ENCODE measurements at regions not wholly inside any gene's neighbourhood (a gene's known extent, or its start where the extent isn't known, plus 50 kb on each side); places are given as distances from the start of the nearest gene placed in this dataset.
A peak's percentile ranks its signal among the peaks of the same experiment; 100 is the strongest.

DNA sequence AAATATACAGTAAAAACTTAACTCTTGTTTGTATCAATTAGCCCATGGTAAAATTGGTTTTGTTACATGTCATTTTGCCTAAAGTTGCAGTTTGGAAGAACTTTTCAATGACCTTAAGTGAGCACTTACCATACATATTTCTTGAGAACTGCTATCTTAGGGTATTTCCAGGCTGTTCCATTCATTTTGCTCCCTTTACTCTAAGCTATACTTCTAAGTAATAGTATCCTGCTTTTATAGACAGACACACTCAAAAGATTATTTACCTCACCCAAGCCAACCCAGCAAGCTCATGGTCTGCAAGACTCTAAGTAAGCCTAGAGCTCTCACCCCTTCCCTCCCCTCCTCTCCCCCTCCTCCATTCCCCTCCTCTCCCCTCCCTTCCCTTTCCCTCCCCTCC lies 294.0 kb downstream of the HS3ST1 start:
- Mint-ChIP-seq H3K27ac (peak overlapping the region; percentile 26), H3K4me1 (peaks cover 37% of the 10 kb centered on the region), H3K36me3 (no peaks in the 10 kb centered on the region), H3K9me3 (peaks cover 11% of the 10 kb centered on the region), H3K27me3 (no peaks in the 10 kb centered on the region), H3K4me3 (no peak overlapping the region)
- peak; percentile 49 for ATAC-seq

DNA sequence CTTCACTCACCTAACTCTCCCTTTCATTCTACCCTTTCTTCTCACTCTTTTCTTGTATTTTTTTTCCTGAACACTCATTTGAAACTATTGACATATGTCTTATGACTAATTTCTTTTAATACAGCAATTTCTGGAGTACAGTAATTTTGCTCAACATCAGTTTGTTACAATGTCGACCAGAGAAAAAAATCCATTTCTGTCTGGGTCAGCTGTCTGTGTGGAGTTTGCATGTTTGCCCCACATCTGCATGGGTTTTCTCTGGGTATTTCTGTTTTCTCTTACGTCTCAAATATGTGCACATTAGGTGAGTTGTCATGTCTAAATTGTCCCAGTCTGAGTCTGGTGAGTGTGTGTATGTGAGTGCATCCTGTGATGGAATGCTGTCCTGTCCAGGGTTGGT lies 294.8 kb downstream of the HS3ST1 start:
- no peak overlapping the region for H3K4me3 Mint-ChIP-seq
- no peaks in the 10 kb centered on the region for H3K36me3 Mint-ChIP-seq
- H3K9me3 Mint-ChIP-seq = peaks cover 7% of the 10 kb centered on the region
- no peak for ATAC-seq
- H3K27me3 Mint-ChIP-seq = no peaks in the 10 kb centered on the region
- peak overlapping the region; percentile 26 for H3K27ac Mint-ChIP-seq
- peaks cover 28% of the 10 kb centered on the region for H3K4me1 Mint-ChIP-seq

DNA sequence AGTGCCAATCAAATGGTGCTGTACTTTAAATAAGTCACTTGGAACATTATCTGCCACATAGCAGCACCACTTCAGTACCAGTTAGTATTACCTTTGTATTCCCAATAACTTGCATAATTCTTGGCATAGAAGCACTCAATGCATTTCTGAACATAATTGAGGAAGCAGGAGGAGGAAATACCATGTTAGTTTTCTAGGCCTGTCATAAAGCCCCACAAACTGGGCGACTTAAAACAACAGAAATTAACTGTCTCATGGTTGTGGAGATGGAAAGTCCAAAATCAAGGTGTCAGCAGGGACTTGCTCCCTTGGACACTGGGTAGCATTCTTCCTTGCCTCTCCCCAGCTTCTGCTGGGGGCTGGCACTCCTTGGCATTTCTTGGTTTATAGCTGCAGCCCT lies 296.2 kb downstream of the HS3ST1 start:
- no peak overlapping the region for H3K4me3 Mint-ChIP-seq
- no peak overlapping the region for H3K27ac Mint-ChIP-seq
- no peaks in the 10 kb centered on the region for H3K36me3 Mint-ChIP-seq

GRCh38 chr4:11131491-11131890 lies 297.2 kb downstream of the HS3ST1 start:
- no peak for ATAC-seq
- H3K36me3 Mint-ChIP-seq = no peaks in the 10 kb centered on the region
- no peak overlapping the region for H3K4me3 Mint-ChIP-seq
- no peaks in the 10 kb centered on the region for H3K27me3 Mint-ChIP-seq
- H3K4me1 Mint-ChIP-seq = peaks cover 20% of the 10 kb centered on the region
- peaks cover 4% of the 10 kb centered on the region for H3K9me3 Mint-ChIP-seq
- H3K27ac Mint-ChIP-seq = no peak overlapping the region

More for the DNA sequence above, 296.2 kb downstream of the HS3ST1 start:
- H3K4me1 Mint-ChIP-seq = peaks cover 16% of the 10 kb centered on the region
- no peak for ATAC-seq
- no peaks in the 10 kb centered on the region for H3K27me3 Mint-ChIP-seq
- H3K9me3 Mint-ChIP-seq = peaks cover 4% of the 10 kb centered on the region

- H3K36me3 Mint-ChIP-seq = no peaks in the 10 kb centered on the region
- no peak overlapping the region for H3K4me3 Mint-ChIP-seq
- no peak for ATAC-seq
- peaks cover 4% of the 10 kb centered on the region for H3K9me3 Mint-ChIP-seq
- peaks cover 24% of the 10 kb centered on the region for H3K4me1 Mint-ChIP-seq
- no peaks in the 10 kb centered on the region for H3K27me3 Mint-ChIP-seq
- H3K27ac Mint-ChIP-seq = no peak overlapping the region
Measured at GRCh38 chr4:11130195-11130970, 298.3 kb downstream of the HS3ST1 start.

GRCh38 chr4:11120435-11120834 lies 308.3 kb downstream of the HS3ST1 start:
- Mint-ChIP-seq H3K4me3 (no peak overlapping the region), H3K36me3 (no peaks in the 10 kb centered on the region), H3K27ac (no peak overlapping the region), H3K27me3 (no peaks in the 10 kb centered on the region), H3K9me3 (no peaks in the 10 kb centered on the region), H3K4me1 (peaks cover 7% of the 10 kb centered on the region)
- ATAC-seq = no peak

- Mint-ChIP-seq H3K4me3 (no peak overlapping the region), H3K27ac (no peak overlapping the region), H3K4me1 (peaks cover 7% of the 10 kb centered on the region), H3K9me3 (no peaks in the 10 kb centered on the region), H3K27me3 (no peaks in the 10 kb centered on the region), H3K36me3 (no peaks in the 10 kb centered on the region)
- no peak for ATAC-seq
Measured at GRCh38 chr4:11119474-11119873, 309.2 kb downstream of the HS3ST1 start.

DNA sequence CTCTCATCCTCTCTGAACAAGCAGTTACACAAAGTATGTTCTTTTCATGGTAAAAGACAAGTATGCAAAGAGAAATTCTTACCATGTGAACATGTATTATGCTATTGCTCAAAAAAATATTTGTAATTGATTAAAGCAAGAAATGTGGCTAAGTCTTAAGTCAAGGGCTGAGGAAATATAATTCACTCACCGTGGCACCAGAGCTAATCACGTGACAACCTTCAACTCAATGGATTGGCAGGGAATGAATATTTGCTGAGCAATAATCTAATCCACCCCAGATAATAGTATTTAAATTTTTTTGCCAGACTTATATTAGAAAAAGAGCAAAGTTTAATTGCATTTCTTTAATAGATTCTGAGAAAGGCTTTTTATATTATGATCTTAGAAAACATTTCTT lies 310.2 kb downstream of the HS3ST1 start:
- Mint-ChIP-seq H3K36me3 (no peaks in the 10 kb centered on the region), H3K27ac (no peak overlapping the region), H3K4me1 (peaks cover 7% of the 10 kb centered on the region), H3K27me3 (no peaks in the 10 kb centered on the region), H3K9me3 (no peaks in the 10 kb centered on the region), H3K4me3 (no peak overlapping the region)
- ATAC-seq = no peak

- H3K27me3 Mint-ChIP-seq = no peaks in the 10 kb centered on the region
- H3K27ac Mint-ChIP-seq = no peak overlapping the region
- H3K36me3 Mint-ChIP-seq = no peaks in the 10 kb centered on the region
- no peak overlapping the region for H3K4me3 Mint-ChIP-seq
- no peak for ATAC-seq
- no peaks in the 10 kb centered on the region for H3K9me3 Mint-ChIP-seq
- peaks cover 7% of the 10 kb centered on the region for H3K4me1 Mint-ChIP-seq
Measured at GRCh38 chr4:11116940-11117339, 311.8 kb downstream of the HS3ST1 start.

DNA sequence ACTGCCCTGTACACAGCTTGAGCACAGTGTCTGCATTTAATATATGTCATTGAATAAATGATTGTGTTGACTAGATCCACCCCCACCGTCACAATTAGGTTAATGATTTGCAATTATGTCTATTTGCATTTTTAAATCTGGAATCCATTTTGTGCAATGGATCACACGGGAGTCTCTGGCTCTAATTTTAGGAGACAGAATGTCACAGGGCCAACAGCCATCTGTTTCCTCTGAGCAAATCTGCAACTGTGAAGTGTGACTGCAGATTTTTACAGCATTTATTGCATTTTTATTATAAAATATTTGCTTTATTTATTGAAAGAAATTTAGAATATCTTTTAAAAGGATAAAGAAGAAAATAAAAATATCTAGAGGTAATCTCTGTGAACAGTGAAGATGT lies 316.8 kb downstream of the HS3ST1 start:
- no peak overlapping the region for H3K4me3 Mint-ChIP-seq
- H3K9me3 Mint-ChIP-seq = no peaks in the 10 kb centered on the region
- peaks cover 16% of the 10 kb centered on the region for H3K4me1 Mint-ChIP-seq
- no peaks in the 10 kb centered on the region for H3K27me3 Mint-ChIP-seq
- no peak for ATAC-seq
- H3K27ac Mint-ChIP-seq = no peak overlapping the region
- H3K36me3 Mint-ChIP-seq = no peaks in the 10 kb centered on the region

GRCh38 chr4:11111370-11111769 lies 317.3 kb downstream of the HS3ST1 start:
- Mint-ChIP-seq H3K4me3 (no peak overlapping the region), H3K36me3 (no peaks in the 10 kb centered on the region), H3K9me3 (no peaks in the 10 kb centered on the region), H3K27ac (no peak overlapping the region), H3K27me3 (no peaks in the 10 kb centered on the region), H3K4me1 (peaks cover 20% of the 10 kb centered on the region)
- no peak for ATAC-seq

DNA sequence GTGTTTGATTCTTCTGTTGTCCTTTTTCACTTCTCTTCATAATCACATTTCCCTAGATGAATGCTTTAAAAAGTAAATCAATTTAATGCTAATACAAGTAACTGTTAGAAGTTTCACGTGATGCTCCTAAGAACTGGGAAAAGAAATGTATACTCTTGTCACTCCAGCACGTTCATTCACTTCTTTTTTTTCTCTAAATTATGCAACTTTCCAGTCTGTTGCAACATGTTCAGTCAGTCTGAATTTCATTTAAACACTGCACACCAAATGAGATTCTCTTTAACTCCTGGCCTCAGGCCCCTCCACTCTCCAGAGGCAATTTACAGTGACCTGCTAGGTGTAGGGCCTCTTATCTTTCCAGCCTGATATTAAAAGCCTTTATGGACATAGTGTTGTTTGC lies 321.9 kb downstream of the HS3ST1 start:
- H3K36me3 Mint-ChIP-seq = no peaks in the 10 kb centered on the region
- no peaks in the 10 kb centered on the region for H3K9me3 Mint-ChIP-seq
- peaks cover 32% of the 10 kb centered on the region for H3K4me1 Mint-ChIP-seq
- no peaks in the 10 kb centered on the region for H3K27me3 Mint-ChIP-seq
- peak overlapping the region; percentile 21 for H3K27ac Mint-ChIP-seq
- no peak overlapping the region for H3K4me3 Mint-ChIP-seq
- no peak for ATAC-seq

DNA sequence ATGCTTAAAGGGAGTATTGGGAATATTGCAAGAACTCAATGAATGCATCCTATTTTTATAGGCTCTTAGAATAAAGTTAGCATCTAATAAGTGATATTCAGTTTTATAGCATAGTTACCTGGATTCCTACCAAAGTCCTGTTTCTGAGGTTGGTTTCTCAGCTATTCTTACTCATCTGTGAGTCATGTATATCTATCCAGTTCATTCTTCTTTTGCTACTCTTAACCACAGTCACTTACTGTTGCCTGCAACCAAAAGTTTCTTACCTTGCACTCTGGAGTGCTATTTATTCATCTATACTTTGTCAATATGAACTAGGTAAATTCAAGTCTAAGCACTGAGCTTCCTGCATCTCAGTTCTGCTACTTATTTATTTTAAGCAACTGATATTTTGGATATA lies 322.5 kb downstream of the HS3ST1 start:
- no peaks in the 10 kb centered on the region for H3K36me3 Mint-ChIP-seq
- no peaks in the 10 kb centered on the region for H3K27me3 Mint-ChIP-seq
- no peak overlapping the region for H3K4me3 Mint-ChIP-seq
- H3K4me1 Mint-ChIP-seq = peaks cover 27% of the 10 kb centered on the region
- no peak overlapping the region for H3K27ac Mint-ChIP-seq
- no peaks in the 10 kb centered on the region for H3K9me3 Mint-ChIP-seq
- ATAC-seq = no peak

- H3K9me3 Mint-ChIP-seq = no peaks in the 10 kb centered on the region
- no peaks in the 10 kb centered on the region for H3K36me3 Mint-ChIP-seq
- peak; percentile 57 for ATAC-seq
- H3K27ac Mint-ChIP-seq = no peak overlapping the region
- no peaks in the 10 kb centered on the region for H3K27me3 Mint-ChIP-seq
- H3K4me3 Mint-ChIP-seq = no peak overlapping the region
- peaks cover 25% of the 10 kb centered on the region for H3K4me1 Mint-ChIP-seq
Measured at GRCh38 chr4:11105715-11106114, 323.0 kb downstream of the HS3ST1 start.

DNA sequence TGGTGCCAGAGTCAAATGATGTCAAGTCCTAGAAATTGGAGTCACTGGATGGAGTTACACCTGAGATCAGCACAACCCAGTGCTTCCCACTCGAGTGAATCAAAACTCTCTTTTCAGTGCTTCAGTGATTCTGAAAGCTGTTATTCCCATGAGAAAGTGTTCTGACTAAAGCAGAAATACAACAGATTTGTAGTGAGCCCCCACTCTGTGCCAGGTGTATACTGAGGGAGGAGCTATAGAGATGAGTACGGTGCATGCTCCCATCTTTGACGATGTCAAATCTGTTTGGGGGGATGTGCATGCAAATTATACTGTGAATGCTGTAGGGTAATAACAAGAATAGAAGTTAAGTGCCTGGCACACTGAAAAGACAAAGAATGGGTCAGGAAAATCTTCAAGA lies 330.2 kb downstream of the HS3ST1 start:
- H3K36me3 Mint-ChIP-seq = peaks cover 6% of the 10 kb centered on the region
- ATAC-seq = peak; percentile 91

GRCh38 chr4:11097725-11098124 lies 331.0 kb downstream of the HS3ST1 start:
- Mint-ChIP-seq H3K27me3 (no peaks in the 10 kb centered on the region), H3K27ac (peak overlapping the region; percentile 58), H3K4me3 (no peak overlapping the region), H3K4me1 (peaks cover 54% of the 10 kb centered on the region), H3K36me3 (peaks cover 6% of the 10 kb centered on the region), H3K9me3 (peaks cover 5% of the 10 kb centered on the region)
- ATAC-seq = no peak

More for the DNA sequence above, 330.2 kb downstream of the HS3ST1 start:
- Mint-ChIP-seq H3K4me1 (peaks cover 59% of the 10 kb centered on the region), H3K27ac (peak overlapping the region; percentile 58), H3K27me3 (no peaks in the 10 kb centered on the region), H3K4me3 (peak overlapping the region; percentile 30), H3K9me3 (peaks cover 5% of the 10 kb centered on the region)

Data from stimulated activated memory B cell treated with anti-CD40 and anti-IgM and Interleukin-4, amounts not matched to agents 10 μg/mL and 1 μg/mL and 100 μg/mL, for 72 hours (primary cell).